SU-DHL-6 (cell line): ENCODE measurements at regions not wholly inside any gene's neighbourhood (a gene's known extent, or its start where the extent isn't known, plus 50 kb on each side); places are given as distances from the start of the nearest gene placed in this dataset.

ENCODE experiments used
- H2AFZ ChIP-seq: fragments of 200-600 bp; sonication (generic); 2 replicates; pipeline ENCODE4 v1.6.1; 2014; ENCODE audit warnings: low read depth, mild to moderate bottlenecking, moderate library complexity, mixed read lengths, antibody characterized with exemption, low read length; ENCODE audit not compliant: severe bottlenecking
- H3F3A ChIP-seq: fragments of 200-600 bp; shearing (Covaris generic); 2 replicates; pipeline ENCODE4 v1.6.0; 2016; ENCODE audit warnings: antibody characterized with exemption, mild to moderate bottlenecking; ENCODE audit not compliant: insufficient read depth
- H3K27ac ChIP-seq: fragments of 200-600 bp; sonication (generic); 2 replicates; pipeline ENCODE4 v1.5.1; 2016; ENCODE audit warnings: low read depth, mild to moderate bottlenecking, low read length, moderate library complexity, mixed read lengths
- H3K27me3 ChIP-seq: fragments of 200-600 bp; sonication (generic), shearing (Covaris generic); 2 replicates; pipeline ENCODE4 v1.6.0; 2014; ENCODE audit warnings: mild to moderate bottlenecking, low read length
- H3K36me3 ChIP-seq: fragments of 200-600 bp; sonication (generic); 2 replicates; pipeline ENCODE4 v1.6.1; 2014; ENCODE audit warnings: mild to moderate bottlenecking, low read length, mixed read lengths
- H3K4me2 ChIP-seq: fragments of 300-600, 200-600 bp; shearing (Covaris generic), sonication (generic); 2 replicates; pipeline ENCODE4 v1.6.0; 2014; ENCODE audit warnings: low read length, low read depth, mild to moderate bottlenecking; ENCODE audit not compliant: poor library complexity, severe bottlenecking
- H3K4me3 ChIP-seq: fragments of 200-600 bp; sonication (generic); 2 replicates; pipeline ENCODE4 v1.5.1; 2014; ENCODE audit warnings: antibody characterized with exemption, low read length, mild to moderate bottlenecking, mixed read lengths; ENCODE audit not compliant: insufficient read depth, poor library complexity, severe bottlenecking
- H3K79me2 ChIP-seq: fragments of 200-600 bp; sonication (generic); 2 replicates; pipeline ENCODE4 v1.6.1; 2014; ENCODE audit warnings: mild to moderate bottlenecking, low read length, moderate library complexity; ENCODE audit not compliant: insufficient read depth
- H3K9ac ChIP-seq: fragments of 200-600 bp; sonication (generic); 2 replicates; pipeline ENCODE4 v1.7.0; 2014; ENCODE audit warnings: mild to moderate bottlenecking, low read length
- H3K9me2 ChIP-seq: fragments of 200-600 bp; sonication (generic); replicated peaks from 2 replicates; pipeline ENCODE4 v1.6.1; 2014; ENCODE audit warnings: low read length; ENCODE audit not compliant: insufficient read depth
- H3K9me3 ChIP-seq: fragments of 200-600 bp; sonication (generic); 2 replicates; pipeline ENCODE4 v1.6.1; 2014; ENCODE audit warnings: low read length, mixed read lengths; ENCODE audit not compliant: insufficient read depth
- H4K20me1 ChIP-seq: fragments of 200-600 bp; sonication (generic); 2 replicates; pipeline ENCODE4 v1.6.1; 2014; ENCODE audit warnings: low read depth, mild to moderate bottlenecking, antibody characterized with exemption, low read length, moderate library complexity, mixed read lengths
- EZH2phosphoT487 ChIP-seq: fragments of 200-600 bp; sonication (generic), shearing (Covaris generic); conservative IDR thresholded peaks from 2 replicates; pipeline ENCODE4 v1.6.1; 2018; ENCODE audit warnings: mild to moderate bottlenecking, antibody characterized with exemption, low read length, moderate library complexity, mixed read lengths
- TF ChIP-seq, protein P1 (sequence below): fragments of 200-600 bp; sonication (generic); IDR thresholded peaks from one replicate; pipeline ENCODE4 v1.5.1; 2017; ENCODE audit warnings: antibody characterized with exemption, mild to moderate bottlenecking, low read length, moderate library complexity; ENCODE audit not compliant: insufficient read depth, poor library complexity, severe bottlenecking

DNA sequence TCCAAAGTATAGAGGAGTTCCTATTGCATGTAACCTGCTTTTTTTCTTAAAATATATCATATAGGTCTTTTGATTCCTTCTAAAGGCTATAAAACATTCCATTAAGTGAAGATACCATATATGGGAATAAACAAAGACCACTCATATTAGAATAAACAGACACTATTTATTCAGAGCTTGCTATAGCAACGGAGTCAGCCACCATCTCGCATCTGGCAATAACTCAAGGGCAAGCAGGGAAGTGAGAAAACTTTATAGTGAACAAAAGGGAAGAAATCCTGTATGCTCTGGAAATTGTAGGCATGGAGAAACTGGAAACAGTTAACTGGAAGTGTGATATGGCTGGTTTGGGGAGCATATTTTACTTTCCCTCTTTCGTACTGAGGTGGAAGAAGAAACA is 301.9 kb downstream of the PTH2R start:
- Histone ChIP-seq H4K20me1 (no peaks in the 10 kb centered on the region; the same call in 1 of the 2 replicates), H3K9me2 (no peaks in the 10 kb centered on the region), H3K79me2 (no peaks in the 10 kb centered on the region), H3F3A (no peaks in the 10 kb centered on the region), H3K27me3 (no peaks in the 10 kb centered on the region), H2AFZ (no peak overlapping the region), H3K27ac (no peak overlapping the region), H3K9ac (no peak overlapping the region), H3K36me3 (no peaks in the 10 kb centered on the region), H3K4me3 (no peak overlapping the region), H3K9me3 (no peaks in the 10 kb centered on the region), H3K4me2 (no peak overlapping the region)
- TF ChIP-seq, protein P1, sequence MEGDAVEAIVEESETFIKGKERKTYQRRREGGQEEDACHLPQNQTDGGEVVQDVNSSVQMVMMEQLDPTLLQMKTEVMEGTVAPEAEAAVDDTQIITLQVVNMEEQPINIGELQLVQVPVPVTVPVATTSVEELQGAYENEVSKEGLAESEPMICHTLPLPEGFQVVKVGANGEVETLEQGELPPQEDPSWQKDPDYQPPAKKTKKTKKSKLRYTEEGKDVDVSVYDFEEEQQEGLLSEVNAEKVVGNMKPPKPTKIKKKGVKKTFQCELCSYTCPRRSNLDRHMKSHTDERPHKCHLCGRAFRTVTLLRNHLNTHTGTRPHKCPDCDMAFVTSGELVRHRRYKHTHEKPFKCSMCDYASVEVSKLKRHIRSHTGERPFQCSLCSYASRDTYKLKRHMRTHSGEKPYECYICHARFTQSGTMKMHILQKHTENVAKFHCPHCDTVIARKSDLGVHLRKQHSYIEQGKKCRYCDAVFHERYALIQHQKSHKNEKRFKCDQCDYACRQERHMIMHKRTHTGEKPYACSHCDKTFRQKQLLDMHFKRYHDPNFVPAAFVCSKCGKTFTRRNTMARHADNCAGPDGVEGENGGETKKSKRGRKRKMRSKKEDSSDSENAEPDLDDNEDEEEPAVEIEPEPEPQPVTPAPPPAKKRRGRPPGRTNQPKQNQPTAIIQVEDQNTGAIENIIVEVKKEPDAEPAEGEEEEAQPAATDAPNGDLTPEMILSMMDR = no peak
- no peak for TF ChIP-seq EZH2phosphoT487

- Histone ChIP-seq H3K4me2 (no peak overlapping the region), H3K27ac (no peak overlapping the region), H2AFZ (no peak overlapping the region), H3K27me3 (no peaks in the 10 kb centered on the region), H3K9me2 (no peaks in the 10 kb centered on the region), H3K79me2 (no peaks in the 10 kb centered on the region), H3K36me3 (no peaks in the 10 kb centered on the region), H3K4me3 (no peak overlapping the region), H3K9ac (no peak overlapping the region), H4K20me1 (no peaks in the 10 kb centered on the region; the same call in 1 of the 2 replicates), H3K9me3 (no peaks in the 10 kb centered on the region), H3F3A (no peaks in the 10 kb centered on the region)
- TF ChIP-seq EZH2phosphoT487 = no peak
- TF ChIP-seq, protein P1 = no peak
Observed at GRCh38 chr2:208711598-208711997, 305.0 kb downstream of the PTH2R start.

- no peaks in the 10 kb centered on the region for H3K36me3 ChIP-seq
- H4K20me1 ChIP-seq = no peaks in the 10 kb centered on the region
- no peak for TF ChIP-seq EZH2phosphoT487
- TF ChIP-seq, protein P1 = no peak
- no peak overlapping the region for H3K9ac ChIP-seq
- H3K27me3 ChIP-seq = no peaks in the 10 kb centered on the region
- H3F3A ChIP-seq = no peaks in the 10 kb centered on the region
- H3K27ac ChIP-seq = no peak overlapping the region
- H3K79me2 ChIP-seq = no peaks in the 10 kb centered on the region
- no peak overlapping the region for H2AFZ ChIP-seq
- H3K4me2 ChIP-seq = no peak overlapping the region
- no peaks in the 10 kb centered on the region for H3K9me3 ChIP-seq
- no peak overlapping the region for H3K4me3 ChIP-seq
- no peaks in the 10 kb centered on the region for H3K9me2 ChIP-seq
Observed at GRCh38 chr2:208713066-208713745, 306.6 kb downstream of the PTH2R start.
